ENCODE measurements at regions not wholly inside any gene's neighbourhood (a gene's known extent, or its start where the extent isn't known, plus 50 kb on each side); places are given as distances from the start of the nearest gene placed in this dataset.

DNA sequence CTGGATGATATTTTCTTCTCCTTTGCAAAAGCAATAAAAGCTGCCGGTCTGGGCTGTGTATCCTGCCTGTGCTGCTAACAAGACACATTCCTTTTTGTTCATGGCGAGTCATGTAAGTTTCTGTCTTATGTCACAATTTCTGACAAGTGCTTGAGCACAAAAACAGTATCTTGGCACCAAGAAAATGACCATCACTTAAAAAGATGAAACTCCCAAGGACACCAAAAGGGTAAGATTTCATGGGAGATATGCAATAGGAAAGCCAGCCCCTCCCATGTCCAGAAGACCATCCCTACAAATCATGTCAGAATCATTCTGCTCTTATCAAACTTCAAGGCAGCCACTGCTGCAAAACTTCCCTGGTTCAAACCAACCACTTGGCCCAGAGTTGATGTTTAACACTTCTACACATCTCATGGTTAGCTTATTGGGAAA, 375.4 kb upstream of the ZNF507 start:
- FAIRE-seq = no peak
- TF ChIP-seq, protein P1, sequence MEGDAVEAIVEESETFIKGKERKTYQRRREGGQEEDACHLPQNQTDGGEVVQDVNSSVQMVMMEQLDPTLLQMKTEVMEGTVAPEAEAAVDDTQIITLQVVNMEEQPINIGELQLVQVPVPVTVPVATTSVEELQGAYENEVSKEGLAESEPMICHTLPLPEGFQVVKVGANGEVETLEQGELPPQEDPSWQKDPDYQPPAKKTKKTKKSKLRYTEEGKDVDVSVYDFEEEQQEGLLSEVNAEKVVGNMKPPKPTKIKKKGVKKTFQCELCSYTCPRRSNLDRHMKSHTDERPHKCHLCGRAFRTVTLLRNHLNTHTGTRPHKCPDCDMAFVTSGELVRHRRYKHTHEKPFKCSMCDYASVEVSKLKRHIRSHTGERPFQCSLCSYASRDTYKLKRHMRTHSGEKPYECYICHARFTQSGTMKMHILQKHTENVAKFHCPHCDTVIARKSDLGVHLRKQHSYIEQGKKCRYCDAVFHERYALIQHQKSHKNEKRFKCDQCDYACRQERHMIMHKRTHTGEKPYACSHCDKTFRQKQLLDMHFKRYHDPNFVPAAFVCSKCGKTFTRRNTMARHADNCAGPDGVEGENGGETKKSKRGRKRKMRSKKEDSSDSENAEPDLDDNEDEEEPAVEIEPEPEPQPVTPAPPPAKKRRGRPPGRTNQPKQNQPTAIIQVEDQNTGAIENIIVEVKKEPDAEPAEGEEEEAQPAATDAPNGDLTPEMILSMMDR (IDR thresholded peaks at IDR 0.05; ENCODE audit: insufficient read depth, missing control alignments) = no peak
- no peak for DNase-seq (ENCODE audit: insufficient read length, low spot score)

DNA sequence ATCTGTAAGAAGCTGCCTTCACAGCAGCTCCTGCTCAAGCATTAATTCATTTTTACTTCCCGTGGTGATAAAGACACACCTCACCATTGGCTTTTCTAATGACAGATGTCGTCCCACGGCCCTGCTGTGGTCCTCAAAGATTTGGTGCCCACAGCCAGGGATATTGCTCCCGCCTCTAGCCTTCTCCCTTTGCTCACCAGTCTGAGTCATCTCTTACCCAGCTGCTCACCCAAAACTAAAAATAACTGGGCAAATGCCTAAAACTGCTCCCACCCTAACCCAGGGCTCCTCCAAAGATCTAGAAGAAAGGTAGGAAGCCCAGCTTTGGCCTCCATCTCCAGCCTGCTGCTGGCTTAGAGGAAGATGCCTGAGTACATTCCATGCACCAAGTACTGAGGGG, 371.1 kb upstream of the ZNF507 start:
- no peak for FAIRE-seq
- TF ChIP-seq, protein P1 (IDR thresholded peaks at IDR 0.05; ENCODE audit: insufficient read depth, missing control alignments) = no peak
- no peak for DNase-seq (ENCODE audit: insufficient read length, low spot score)

DNA sequence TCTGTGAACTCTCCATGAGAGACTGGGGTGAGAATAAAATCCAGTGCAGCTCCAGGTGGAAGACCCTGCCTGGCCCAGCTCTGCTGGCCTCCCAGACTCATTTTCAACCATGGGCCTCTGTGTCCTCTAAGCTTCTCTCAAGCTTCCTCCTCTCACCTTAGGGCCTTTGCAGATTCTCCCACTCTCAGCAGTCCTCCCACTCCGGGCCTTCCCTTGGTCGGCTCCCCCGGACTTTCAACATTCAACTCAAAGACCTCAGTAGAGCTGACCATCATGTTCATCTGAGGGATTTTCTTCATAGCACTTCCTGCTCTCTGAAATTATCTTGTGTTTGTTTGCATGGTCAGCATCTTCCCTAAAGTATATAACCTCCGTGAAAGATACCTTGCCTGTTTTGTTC, 370.5 kb upstream of the ZNF507 start:
- no peak for DNase-seq (ENCODE audit: insufficient read length, low spot score)
- FAIRE-seq = no peak
- TF ChIP-seq, protein P1 (IDR thresholded peaks at IDR 0.05; ENCODE audit: insufficient read depth, missing control alignments) = no peak

DNA sequence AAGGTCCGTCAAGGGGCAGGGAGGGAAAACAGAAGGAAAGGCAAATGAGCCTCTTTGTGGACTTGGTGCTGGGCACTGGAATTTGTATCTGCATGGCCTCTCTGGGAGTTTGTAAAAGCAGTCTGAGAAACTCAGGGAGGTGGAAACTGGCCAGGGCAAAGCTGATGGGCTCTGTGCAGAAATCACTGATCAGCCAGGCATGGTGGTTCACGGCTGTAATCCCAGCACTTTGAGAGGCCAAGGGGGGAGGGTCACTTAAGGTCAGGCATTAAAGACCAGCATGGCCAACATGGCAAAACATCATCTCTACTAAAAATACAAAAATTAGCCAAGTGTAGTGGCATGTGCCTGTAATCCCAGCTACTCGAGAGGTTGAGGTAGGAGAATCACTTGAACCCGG, 369.9 kb upstream of the ZNF507 start:
- TF ChIP-seq, protein P1 (IDR thresholded peaks at IDR 0.05; ENCODE audit: insufficient read depth, missing control alignments) = no peak
- DNase-seq (ENCODE audit: insufficient read length, low spot score) = no peak
- no peak for FAIRE-seq

DNA sequence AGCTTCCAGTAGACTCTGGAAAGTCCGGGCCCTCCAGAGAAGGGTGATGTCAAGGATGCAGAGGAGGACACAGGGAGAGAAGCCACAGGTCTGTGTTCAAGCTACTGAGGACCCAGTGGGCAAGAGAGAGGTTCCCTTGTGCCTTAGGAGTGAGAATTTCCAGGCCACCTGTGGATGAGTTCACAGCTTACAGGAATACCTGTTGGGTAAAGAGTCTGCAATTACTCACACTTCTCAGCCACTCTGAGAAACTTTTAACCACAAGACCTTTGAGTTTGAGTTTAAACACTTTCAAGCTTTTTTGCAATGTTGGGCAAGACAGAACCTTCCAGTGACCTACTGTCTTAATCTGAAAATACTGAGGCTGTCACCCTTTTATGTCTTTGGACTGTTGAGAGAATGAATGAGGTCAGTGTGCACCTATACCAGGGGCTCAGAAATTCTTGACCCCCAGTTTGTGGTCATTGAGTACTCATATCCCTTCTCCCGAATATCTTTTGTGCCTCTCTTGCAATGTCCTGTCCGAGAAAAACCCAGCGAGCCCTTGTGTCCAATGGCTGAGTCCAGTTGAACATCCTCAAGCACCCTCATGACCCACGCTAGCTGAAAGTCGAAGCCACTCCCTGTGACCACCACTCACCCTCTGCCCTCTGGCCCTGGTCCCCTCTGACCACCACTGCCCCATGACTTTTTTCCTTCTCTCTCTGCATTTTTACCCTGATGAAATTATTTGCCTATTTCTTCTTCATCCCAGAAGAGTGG, 368.5 kb upstream of the ZNF507 start:
- TF ChIP-seq, protein P1 (IDR thresholded peaks at IDR 0.05; ENCODE audit: insufficient read depth, missing control alignments) = no peak
- FAIRE-seq (no peak), DNase-seq (ENCODE audit: insufficient read length, low spot score) (no peak)

DNA sequence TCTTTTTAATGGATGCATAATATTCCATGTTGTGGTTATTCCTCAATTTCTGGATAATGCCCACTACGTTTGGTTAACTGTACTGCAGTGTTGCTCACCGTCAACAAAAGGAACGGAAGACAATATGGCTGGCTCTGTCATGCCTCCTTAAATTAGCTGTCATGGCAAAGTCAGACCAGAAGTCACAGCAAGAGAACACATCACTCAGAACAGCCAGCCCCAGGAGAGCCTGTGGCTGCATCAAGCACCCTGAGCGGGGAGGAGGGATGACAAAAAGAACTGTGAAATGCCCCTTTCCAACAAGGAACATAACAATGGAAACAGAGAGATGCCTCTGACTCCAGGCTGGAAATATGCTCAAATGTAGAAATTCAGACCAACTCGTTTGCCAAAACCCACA, 366.0 kb upstream of the ZNF507 start:
- TF ChIP-seq, protein P1 (IDR thresholded peaks at IDR 0.05; ENCODE audit: insufficient read depth, missing control alignments) = no peak
- DNase-seq (ENCODE audit: insufficient read length, low spot score) (no peak), FAIRE-seq (no peak)

DNA sequence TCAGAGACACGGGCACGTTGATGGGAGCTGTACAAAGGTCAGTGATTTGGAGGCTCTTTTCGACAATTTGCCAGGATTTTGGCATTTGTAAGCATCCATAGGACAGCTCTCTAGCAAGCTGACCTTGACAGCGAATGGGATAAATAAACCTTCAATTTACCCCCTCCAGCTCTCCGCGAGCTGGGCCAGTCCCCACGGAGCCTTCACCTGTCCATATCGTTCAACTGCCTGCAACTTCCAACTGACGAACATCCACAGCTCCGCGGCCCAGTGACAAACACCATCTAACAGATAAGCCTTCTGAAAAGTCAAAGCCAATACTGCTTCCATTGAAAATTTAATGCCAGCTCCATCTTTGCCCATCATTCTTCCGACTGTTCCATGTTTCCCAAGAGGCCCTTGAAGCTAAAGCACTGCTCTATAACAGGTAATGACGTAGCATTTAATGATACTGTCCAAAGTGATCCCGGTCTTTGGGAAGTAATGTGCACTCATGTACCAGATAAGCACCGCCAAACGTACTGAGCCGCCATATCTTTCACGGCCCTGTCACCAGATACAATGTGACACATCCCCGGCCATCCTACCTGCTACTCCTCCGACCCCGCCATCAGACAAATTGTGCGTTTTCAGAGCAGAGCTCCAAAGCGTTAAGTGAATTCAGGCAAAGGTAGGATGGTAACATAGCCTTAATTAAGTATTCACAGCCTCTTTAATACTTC, 365.3 kb upstream of the ZNF507 start:
- FAIRE-seq (no peak), DNase-seq (ENCODE audit: insufficient read length, low spot score) (no peak)
- TF ChIP-seq, protein P1 (IDR thresholded peaks at IDR 0.05; ENCODE audit: insufficient read depth, missing control alignments) = no peak
